ENCODE measurements at regions not wholly inside any gene's neighbourhood (a gene's known extent, or its start where the extent isn't known, plus 50 kb on each side); places are given as distances from the start of the nearest gene placed in this dataset.

DNA sequence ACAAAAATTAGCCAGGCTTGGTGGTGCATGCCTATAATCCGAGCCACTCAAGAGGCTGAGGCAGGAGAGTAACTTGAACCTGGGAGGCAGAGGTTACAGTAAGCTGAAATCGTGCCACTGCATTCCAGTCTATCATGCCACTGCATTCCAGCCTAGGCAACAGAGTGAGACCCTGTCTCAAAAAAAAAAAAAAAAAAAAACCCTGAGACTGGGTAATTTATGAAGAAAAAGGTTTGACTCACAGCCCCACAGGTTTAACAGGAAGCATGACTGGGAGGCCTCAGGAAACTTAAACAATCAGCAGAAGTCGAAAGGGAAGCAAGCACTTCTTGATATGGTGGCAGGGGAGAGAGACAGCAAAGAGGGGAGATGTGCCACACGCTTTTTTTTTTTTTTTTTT, 123.2 kb downstream of the GXYLT1 start:
- Histone ChIP-seq H4K20me1 (ENCODE audit: insufficient read depth, low read length) (no peaks in the 10 kb centered on the region), H3K36me3 (replicated peaks; ENCODE audit: low read depth, low read length) (no peaks in the 10 kb centered on the region), H3K27ac (ENCODE audit: low read length) (no peak overlapping the region), H3K4me2 (ENCODE audit: low read length) (no peak overlapping the region), H3K4me3 (ENCODE audit: low read length) (no peak overlapping the region), H3K9me3 (ENCODE audit: insufficient read depth, low read length) (no peaks in the 10 kb centered on the region), H3K79me2 (ENCODE audit: low read length) (no peaks in the 10 kb centered on the region), H3K27me3 (ENCODE audit: low read depth, low read length) (no peaks in the 10 kb centered on the region), H3K4me1 (ENCODE audit: low read length) (peaks cover 10% of the 10 kb centered on the region), H3K9ac (ENCODE audit: low read length) (no peak overlapping the region), H2AFZ (ENCODE audit: low read depth, low read length) (no peak overlapping the region)
- TF ChIP-seq, protein P1, sequence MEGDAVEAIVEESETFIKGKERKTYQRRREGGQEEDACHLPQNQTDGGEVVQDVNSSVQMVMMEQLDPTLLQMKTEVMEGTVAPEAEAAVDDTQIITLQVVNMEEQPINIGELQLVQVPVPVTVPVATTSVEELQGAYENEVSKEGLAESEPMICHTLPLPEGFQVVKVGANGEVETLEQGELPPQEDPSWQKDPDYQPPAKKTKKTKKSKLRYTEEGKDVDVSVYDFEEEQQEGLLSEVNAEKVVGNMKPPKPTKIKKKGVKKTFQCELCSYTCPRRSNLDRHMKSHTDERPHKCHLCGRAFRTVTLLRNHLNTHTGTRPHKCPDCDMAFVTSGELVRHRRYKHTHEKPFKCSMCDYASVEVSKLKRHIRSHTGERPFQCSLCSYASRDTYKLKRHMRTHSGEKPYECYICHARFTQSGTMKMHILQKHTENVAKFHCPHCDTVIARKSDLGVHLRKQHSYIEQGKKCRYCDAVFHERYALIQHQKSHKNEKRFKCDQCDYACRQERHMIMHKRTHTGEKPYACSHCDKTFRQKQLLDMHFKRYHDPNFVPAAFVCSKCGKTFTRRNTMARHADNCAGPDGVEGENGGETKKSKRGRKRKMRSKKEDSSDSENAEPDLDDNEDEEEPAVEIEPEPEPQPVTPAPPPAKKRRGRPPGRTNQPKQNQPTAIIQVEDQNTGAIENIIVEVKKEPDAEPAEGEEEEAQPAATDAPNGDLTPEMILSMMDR (IDR thresholded peaks at IDR 0.05; ENCODE audit: low read depth, low read length) = no peak
- TF ChIP-seq EZH2phosphoT487 (IDR thresholded peaks at IDR 0.05; ENCODE audit: low read depth) = no peak

DNA sequence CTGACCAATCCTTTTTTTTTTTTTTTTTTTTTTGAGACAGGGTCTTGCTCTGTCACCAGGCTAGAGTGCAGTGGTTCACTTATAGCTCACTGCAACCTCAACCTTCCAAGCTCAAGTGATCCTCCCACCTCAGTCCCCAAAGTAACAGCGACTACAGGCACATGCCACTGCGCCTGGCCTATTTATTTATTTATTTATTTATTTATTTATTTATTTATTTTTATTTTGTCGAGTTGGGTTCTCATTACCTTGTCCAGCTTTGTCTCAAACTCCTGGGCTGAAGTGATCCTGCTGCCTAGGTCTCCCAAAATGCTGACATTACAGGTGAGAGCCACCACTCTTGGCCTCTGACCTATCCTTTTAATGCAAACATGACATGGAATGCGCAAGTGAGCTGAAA, 124.4 kb downstream of the GXYLT1 start:
- no peaks in the 10 kb centered on the region for H3K79me2 ChIP-seq (ENCODE audit: low read length)
- no peak overlapping the region for H3K27ac ChIP-seq (ENCODE audit: low read length)
- H4K20me1 ChIP-seq (ENCODE audit: insufficient read depth, low read length) = no peaks in the 10 kb centered on the region
- no peak overlapping the region for H3K4me2 ChIP-seq (ENCODE audit: low read length)
- no peaks in the 10 kb centered on the region for H3K27me3 ChIP-seq (ENCODE audit: low read depth, low read length)
- no peak overlapping the region for H3K9ac ChIP-seq (ENCODE audit: low read length)
- no peaks in the 10 kb centered on the region for H3K9me3 ChIP-seq (ENCODE audit: insufficient read depth, low read length)
- H2AFZ ChIP-seq (ENCODE audit: low read depth, low read length) = no peak overlapping the region
- H3K4me1 ChIP-seq (ENCODE audit: low read length) = peaks cover 13% of the 10 kb centered on the region
- H3K4me3 ChIP-seq (ENCODE audit: low read length) = no peak overlapping the region
- no peaks in the 10 kb centered on the region for H3K36me3 ChIP-seq (replicated peaks; ENCODE audit: low read depth, low read length)
- TF ChIP-seq EZH2phosphoT487 (IDR thresholded peaks at IDR 0.05; ENCODE audit: low read depth) = no peak
- TF ChIP-seq, protein P1 (IDR thresholded peaks at IDR 0.05; ENCODE audit: low read depth, low read length) = no peak

DNA sequence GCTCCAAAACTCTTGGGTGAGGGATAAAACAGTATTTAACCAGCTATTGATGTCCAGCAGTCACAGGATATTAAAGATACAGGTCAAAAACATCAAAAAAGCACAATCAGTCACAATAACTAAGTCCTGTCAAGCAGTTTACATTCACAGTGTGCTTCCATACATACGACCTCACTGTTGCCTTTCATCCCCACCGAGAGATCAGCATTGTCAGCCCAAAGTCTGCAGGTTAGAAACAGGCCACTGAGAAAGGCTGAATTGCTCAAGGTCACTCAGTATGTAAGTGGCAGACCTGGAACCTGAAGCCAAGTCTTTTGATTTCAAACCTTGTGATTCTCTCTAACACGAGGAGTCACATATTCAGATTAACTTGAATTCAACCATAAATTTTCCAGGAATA, 124.9 kb downstream of the GXYLT1 start:
- no peak overlapping the region for H3K27ac ChIP-seq (ENCODE audit: low read length)
- no peak for TF ChIP-seq EZH2phosphoT487 (IDR thresholded peaks at IDR 0.05; ENCODE audit: low read depth)
- TF ChIP-seq, protein P1 (IDR thresholded peaks at IDR 0.05; ENCODE audit: low read depth, low read length) = no peak
- H3K4me1 ChIP-seq (ENCODE audit: low read length) = peaks cover 18% of the 10 kb centered on the region
- no peaks in the 10 kb centered on the region for H3K27me3 ChIP-seq (ENCODE audit: low read depth, low read length)
- H3K9me3 ChIP-seq (ENCODE audit: insufficient read depth, low read length) = no peaks in the 10 kb centered on the region
- no peak overlapping the region for H3K9ac ChIP-seq (ENCODE audit: low read length)
- H4K20me1 ChIP-seq (ENCODE audit: insufficient read depth, low read length) = no peaks in the 10 kb centered on the region
- no peak overlapping the region for H3K4me2 ChIP-seq (ENCODE audit: low read length)
- H3K79me2 ChIP-seq (ENCODE audit: low read length) = no peaks in the 10 kb centered on the region
- no peak overlapping the region for H2AFZ ChIP-seq (ENCODE audit: low read depth, low read length)
- no peaks in the 10 kb centered on the region for H3K36me3 ChIP-seq (replicated peaks; ENCODE audit: low read depth, low read length)
- no peak overlapping the region for H3K4me3 ChIP-seq (ENCODE audit: low read length)

DNA sequence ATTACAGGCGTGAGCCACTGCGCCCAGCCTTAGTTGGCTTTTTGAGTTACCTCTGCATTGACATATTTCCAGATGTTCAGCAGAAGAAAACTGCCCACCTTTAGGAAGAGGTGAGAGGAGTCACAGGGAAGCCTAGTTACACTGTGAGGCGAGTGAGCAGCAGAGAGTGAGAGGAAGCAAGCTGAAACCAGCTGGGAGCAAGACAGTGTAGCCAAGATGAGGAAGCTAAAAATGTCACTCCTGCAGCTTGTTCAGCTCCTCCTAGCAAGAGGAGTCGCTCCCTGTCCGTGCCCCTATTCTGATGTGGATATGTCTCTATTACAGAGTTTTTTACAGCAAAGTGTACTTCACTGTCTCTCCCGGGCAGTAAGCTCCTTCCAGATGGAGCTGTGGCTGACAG, 127.6 kb downstream of the GXYLT1 start:
- H2AFZ ChIP-seq (ENCODE audit: low read depth, low read length) = no peak overlapping the region
- peak overlapping the region; percentile 0; the same call in 1 of the 2 replicates for H3K4me3 ChIP-seq (ENCODE audit: low read length)
- H3K36me3 ChIP-seq (replicated peaks; ENCODE audit: low read depth, low read length) = no peaks in the 10 kb centered on the region
- peak overlapping the region; percentile 59 for H3K4me2 ChIP-seq (ENCODE audit: low read length)
- TF ChIP-seq EZH2phosphoT487 (IDR thresholded peaks at IDR 0.05; ENCODE audit: low read depth) = no peak
- TF ChIP-seq, protein P1 (IDR thresholded peaks at IDR 0.05; ENCODE audit: low read depth, low read length) = no peak
- H3K9ac ChIP-seq (ENCODE audit: low read length) = no peak overlapping the region
- peaks cover 20% of the 10 kb centered on the region for H3K4me1 ChIP-seq (ENCODE audit: low read length)
- H4K20me1 ChIP-seq (ENCODE audit: insufficient read depth, low read length) = no peaks in the 10 kb centered on the region
- H3K27ac ChIP-seq (ENCODE audit: low read length) = no peak overlapping the region
- no peaks in the 10 kb centered on the region for H3K27me3 ChIP-seq (ENCODE audit: low read depth, low read length)
- H3K9me3 ChIP-seq (ENCODE audit: insufficient read depth, low read length) = no peaks in the 10 kb centered on the region
- no peaks in the 10 kb centered on the region for H3K79me2 ChIP-seq (ENCODE audit: low read length)
